HL-60 (cell line): ENCODE measurements at regions not wholly inside any gene's neighbourhood (a gene's known extent, or its start where the extent isn't known, plus 50 kb on each side); places are given as distances from the start of the nearest gene placed in this dataset.

Source experiments
- TF ChIP-seq, protein P1 (sequence below): IDR thresholded peaks from one replicate; pipeline ENCODE4 v1.5.1; 2011; ENCODE audit warnings: low read length, control low read depth, inconsistent platforms; ENCODE audit not compliant: insufficient read depth
- TF ChIP-seq, protein P2 (sequence below): IDR thresholded peaks from 2 replicates; pipeline ENCODE4 v1.6.1; 2012; ENCODE audit warnings: low read depth; ENCODE audit not compliant: insufficient replicate concordance

DNA sequence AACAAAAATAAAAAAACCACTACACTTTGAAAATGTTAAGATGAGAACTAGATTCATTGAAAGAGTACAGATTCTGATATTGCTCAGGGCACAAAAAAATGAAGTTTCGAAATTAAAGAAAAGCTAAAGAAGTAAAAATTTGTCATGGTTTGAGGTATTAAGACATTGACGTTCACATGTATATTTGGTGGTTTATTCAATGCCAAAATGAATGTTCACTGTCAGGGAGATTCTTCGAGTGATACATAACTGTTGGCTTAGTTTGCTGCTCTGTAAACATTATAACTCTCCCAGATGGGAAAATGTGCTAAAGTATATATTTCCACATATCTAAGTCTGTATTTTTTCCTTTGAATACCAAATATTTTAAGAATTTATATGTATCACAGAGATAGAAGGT lies 345.0 kb downstream of the SEMA3D start:
- TF ChIP-seq, protein P1, sequence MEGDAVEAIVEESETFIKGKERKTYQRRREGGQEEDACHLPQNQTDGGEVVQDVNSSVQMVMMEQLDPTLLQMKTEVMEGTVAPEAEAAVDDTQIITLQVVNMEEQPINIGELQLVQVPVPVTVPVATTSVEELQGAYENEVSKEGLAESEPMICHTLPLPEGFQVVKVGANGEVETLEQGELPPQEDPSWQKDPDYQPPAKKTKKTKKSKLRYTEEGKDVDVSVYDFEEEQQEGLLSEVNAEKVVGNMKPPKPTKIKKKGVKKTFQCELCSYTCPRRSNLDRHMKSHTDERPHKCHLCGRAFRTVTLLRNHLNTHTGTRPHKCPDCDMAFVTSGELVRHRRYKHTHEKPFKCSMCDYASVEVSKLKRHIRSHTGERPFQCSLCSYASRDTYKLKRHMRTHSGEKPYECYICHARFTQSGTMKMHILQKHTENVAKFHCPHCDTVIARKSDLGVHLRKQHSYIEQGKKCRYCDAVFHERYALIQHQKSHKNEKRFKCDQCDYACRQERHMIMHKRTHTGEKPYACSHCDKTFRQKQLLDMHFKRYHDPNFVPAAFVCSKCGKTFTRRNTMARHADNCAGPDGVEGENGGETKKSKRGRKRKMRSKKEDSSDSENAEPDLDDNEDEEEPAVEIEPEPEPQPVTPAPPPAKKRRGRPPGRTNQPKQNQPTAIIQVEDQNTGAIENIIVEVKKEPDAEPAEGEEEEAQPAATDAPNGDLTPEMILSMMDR: no peak
- TF ChIP-seq, protein P2, sequence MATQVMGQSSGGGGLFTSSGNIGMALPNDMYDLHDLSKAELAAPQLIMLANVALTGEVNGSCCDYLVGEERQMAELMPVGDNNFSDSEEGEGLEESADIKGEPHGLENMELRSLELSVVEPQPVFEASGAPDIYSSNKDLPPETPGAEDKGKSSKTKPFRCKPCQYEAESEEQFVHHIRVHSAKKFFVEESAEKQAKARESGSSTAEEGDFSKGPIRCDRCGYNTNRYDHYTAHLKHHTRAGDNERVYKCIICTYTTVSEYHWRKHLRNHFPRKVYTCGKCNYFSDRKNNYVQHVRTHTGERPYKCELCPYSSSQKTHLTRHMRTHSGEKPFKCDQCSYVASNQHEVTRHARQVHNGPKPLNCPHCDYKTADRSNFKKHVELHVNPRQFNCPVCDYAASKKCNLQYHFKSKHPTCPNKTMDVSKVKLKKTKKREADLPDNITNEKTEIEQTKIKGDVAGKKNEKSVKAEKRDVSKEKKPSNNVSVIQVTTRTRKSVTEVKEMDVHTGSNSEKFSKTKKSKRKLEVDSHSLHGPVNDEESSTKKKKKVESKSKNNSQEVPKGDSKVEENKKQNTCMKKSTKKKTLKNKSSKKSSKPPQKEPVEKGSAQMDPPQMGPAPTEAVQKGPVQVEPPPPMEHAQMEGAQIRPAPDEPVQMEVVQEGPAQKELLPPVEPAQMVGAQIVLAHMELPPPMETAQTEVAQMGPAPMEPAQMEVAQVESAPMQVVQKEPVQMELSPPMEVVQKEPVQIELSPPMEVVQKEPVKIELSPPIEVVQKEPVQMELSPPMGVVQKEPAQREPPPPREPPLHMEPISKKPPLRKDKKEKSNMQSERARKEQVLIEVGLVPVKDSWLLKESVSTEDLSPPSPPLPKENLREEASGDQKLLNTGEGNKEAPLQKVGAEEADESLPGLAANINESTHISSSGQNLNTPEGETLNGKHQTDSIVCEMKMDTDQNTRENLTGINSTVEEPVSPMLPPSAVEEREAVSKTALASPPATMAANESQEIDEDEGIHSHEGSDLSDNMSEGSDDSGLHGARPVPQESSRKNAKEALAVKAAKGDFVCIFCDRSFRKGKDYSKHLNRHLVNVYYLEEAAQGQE: no peak
